Fibroblast of the aortic adventitia (primary cell): ENCODE measurements at regions not wholly inside any gene's neighbourhood (a gene's known extent, or its start where the extent isn't known, plus 50 kb on each side); places are given as distances from the start of the nearest gene placed in this dataset.

Experiments used
- DNase-seq: peaks from one replicate; pipeline ENCODE4 v3.0.0-alpha.2; 2010; ENCODE audit warnings: low read depth
- H3K4me3 ChIP-seq: 2 replicates; pipeline ENCODE4 v1.5.1; 2011; ENCODE audit warnings: low read depth, mild to moderate bottlenecking, control low read depth, low read length, moderate library complexity
- TF ChIP-seq, protein P1 (sequence below): IDR thresholded peaks from 2 replicates; pipeline ENCODE4 v1.5.1; 2011; ENCODE audit warnings: mild to moderate bottlenecking, low read length, control low read depth, inconsistent platforms; ENCODE audit not compliant: insufficient read depth

DNA sequence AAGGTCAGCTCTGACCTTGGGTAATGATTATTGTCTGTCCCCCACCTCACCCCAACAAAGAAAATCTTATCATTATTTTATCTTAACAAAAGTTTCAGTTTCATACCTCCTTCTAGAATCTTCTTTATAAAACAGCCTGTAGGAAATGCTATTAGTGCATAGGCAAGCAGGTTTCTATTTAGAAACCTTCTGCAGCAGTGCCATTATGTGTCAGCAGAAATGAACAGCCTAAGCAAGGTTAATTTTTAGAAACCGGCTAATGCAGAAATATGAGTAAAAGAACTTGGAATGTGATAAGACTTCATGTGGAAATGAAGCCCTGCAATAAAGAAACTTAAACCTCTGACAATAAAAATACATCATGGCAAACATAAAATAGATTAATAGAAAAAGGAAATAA is 814.4 kb downstream of the FSCB start:
- DNase-seq: peak; percentile 22
- H3K4me3 ChIP-seq: no peak overlapping the region
- TF ChIP-seq, protein P1, sequence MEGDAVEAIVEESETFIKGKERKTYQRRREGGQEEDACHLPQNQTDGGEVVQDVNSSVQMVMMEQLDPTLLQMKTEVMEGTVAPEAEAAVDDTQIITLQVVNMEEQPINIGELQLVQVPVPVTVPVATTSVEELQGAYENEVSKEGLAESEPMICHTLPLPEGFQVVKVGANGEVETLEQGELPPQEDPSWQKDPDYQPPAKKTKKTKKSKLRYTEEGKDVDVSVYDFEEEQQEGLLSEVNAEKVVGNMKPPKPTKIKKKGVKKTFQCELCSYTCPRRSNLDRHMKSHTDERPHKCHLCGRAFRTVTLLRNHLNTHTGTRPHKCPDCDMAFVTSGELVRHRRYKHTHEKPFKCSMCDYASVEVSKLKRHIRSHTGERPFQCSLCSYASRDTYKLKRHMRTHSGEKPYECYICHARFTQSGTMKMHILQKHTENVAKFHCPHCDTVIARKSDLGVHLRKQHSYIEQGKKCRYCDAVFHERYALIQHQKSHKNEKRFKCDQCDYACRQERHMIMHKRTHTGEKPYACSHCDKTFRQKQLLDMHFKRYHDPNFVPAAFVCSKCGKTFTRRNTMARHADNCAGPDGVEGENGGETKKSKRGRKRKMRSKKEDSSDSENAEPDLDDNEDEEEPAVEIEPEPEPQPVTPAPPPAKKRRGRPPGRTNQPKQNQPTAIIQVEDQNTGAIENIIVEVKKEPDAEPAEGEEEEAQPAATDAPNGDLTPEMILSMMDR: no peak

- TF ChIP-seq, protein P1: no peak
- H3K4me3 ChIP-seq: peak overlapping the region; percentile 7
- DNase-seq: peak; percentile 81
Observed at GRCh38 chr14:43687921-43688320, 819.2 kb downstream of the FSCB start.

DNA sequence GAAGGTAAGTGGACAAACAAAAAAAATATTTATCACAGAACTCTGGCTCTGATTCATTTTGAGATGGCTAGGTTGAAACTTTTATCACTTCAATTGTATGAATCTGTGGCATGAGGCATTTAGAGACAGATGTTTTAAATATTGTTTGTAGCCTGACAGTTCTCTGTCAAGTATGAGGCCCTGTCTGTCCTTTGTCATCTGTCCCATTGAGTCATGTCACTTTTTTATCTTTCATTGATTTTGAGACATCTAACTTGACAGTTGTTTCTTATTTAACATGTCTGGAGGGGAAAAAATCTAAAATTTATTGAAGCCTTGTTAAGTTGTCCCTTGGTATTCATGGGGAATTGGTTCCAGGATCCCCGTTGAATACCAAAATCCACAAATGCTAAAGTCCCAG is 829.5 kb downstream of the FSCB start:
- TF ChIP-seq, protein P1: no peak
- no peak for DNase-seq
- H3K4me3 ChIP-seq: no peak overlapping the region

- TF ChIP-seq, protein P1: no peak
- no peak for DNase-seq
- no peak overlapping the region for H3K4me3 ChIP-seq
Observed at GRCh38 chr14:43674273-43674672, 832.8 kb downstream of the FSCB start.

- TF ChIP-seq, protein P1: no peak
- no peak for DNase-seq
- no peak overlapping the region for H3K4me3 ChIP-seq
Observed at GRCh38 chr14:43671716-43672485, 835.2 kb downstream of the FSCB start.

- TF ChIP-seq, protein P1: no peak
- no peak overlapping the region for H3K4me3 ChIP-seq
- no peak for DNase-seq
Observed at GRCh38 chr14:43669355-43669754, 837.7 kb downstream of the FSCB start.
